ENCODE measurements at regions not wholly inside any gene's neighbourhood (a gene's known extent, or its start where the extent isn't known, plus 50 kb on each side); places are given as distances from the start of the nearest gene placed in this dataset.

DNA sequence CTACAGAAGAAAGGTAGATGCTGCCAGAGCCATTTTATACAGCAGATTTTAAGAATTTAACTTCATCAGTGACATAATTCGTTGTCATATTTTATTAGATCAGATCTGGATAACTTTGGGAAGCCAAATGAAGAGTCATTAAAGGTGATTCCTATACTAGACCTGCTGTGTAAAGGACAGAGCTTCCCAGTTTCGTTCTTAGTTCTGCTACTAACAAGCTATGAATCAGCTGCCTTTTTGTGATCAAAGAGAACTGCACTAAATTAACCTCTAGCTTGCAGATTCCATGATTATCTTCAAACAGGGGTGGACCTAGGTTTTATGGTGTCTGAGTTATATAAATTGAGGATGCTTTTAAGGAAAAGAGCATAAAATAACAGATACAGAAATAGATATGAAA is 926.5 kb upstream of the ACVR2A start:
- Histone ChIP-seq H3K27ac (no peak overlapping the region), H3K9me3 (ENCODE audit: severe bottlenecking) (no peaks in the 10 kb centered on the region), H3K36me3 (no peaks in the 10 kb centered on the region), H3K4me3 (ENCODE audit: low read depth, low read length) (no peak overlapping the region), H3K27me3 (ENCODE audit: insufficient read depth, low read depth, severe bottlenecking) (no peaks in the 10 kb centered on the region)
- TF ChIP-seq, protein P1, sequence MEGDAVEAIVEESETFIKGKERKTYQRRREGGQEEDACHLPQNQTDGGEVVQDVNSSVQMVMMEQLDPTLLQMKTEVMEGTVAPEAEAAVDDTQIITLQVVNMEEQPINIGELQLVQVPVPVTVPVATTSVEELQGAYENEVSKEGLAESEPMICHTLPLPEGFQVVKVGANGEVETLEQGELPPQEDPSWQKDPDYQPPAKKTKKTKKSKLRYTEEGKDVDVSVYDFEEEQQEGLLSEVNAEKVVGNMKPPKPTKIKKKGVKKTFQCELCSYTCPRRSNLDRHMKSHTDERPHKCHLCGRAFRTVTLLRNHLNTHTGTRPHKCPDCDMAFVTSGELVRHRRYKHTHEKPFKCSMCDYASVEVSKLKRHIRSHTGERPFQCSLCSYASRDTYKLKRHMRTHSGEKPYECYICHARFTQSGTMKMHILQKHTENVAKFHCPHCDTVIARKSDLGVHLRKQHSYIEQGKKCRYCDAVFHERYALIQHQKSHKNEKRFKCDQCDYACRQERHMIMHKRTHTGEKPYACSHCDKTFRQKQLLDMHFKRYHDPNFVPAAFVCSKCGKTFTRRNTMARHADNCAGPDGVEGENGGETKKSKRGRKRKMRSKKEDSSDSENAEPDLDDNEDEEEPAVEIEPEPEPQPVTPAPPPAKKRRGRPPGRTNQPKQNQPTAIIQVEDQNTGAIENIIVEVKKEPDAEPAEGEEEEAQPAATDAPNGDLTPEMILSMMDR (IDR thresholded peaks at IDR 0.05; ENCODE audit: low read depth, low read length): no peak
- no peak for DNase-seq

DNA sequence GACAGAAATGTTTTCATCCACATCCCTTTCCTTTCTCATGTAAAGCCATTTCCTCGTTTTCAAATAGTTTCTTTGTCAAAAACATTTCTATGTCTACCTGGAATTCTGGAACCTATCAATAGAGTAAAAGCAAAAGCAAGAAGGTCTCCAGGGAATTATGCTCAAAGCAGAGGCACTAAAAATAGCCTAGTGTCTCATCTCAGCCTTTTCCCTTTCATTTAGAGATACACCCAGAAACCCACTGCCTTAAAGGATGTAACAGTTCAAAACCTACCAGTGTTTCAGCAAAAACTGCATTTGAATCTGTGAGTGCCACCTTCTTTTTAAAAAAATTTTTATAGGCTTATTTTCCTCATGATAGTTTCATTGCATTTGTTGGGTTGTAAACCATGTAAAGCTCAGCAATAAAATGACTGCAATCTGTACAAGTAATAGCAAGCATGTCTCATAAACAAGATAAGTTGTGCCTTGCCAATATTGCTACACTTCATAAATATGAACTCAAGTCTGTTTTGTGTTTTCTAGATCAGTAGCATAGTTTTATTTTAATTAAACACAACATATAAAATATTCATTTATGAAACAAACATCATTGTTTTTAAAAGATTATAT is 927.3 kb upstream of the ACVR2A start:
- no peaks in the 10 kb centered on the region for H3K36me3 ChIP-seq
- H3K9me3 ChIP-seq (ENCODE audit: severe bottlenecking): no peaks in the 10 kb centered on the region
- DNase-seq: no peak
- no peaks in the 10 kb centered on the region for H3K27me3 ChIP-seq (ENCODE audit: insufficient read depth, low read depth, severe bottlenecking)
- H3K27ac ChIP-seq: no peak overlapping the region
- no peak overlapping the region for H3K4me3 ChIP-seq (ENCODE audit: low read depth, low read length)
- TF ChIP-seq, protein P1 (IDR thresholded peaks at IDR 0.05; ENCODE audit: low read depth, low read length): no peak

DNA sequence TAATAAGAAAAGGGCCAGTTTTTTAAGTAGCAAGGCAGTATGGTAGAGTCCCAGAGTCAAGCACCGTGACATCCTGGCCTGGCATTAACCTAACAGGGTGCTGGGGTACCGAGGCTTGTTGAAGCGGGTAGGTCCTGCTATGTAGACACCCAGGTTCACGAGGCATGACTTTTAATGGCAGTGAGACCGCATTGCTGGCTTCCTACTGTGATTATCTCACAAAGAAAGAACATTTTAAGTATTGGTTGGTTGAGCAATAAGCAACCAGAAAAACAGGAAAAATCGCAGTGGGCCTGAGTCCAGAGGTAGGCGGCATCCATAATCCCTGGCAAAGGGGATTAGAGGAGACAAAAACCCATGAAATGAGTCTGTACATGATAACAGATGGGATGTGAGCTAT is 927.9 kb upstream of the ACVR2A start:
- Histone ChIP-seq H3K4me3 (ENCODE audit: low read depth, low read length) (no peak overlapping the region), H3K27ac (no peak overlapping the region), H3K27me3 (ENCODE audit: insufficient read depth, low read depth, severe bottlenecking) (no peaks in the 10 kb centered on the region), H3K9me3 (ENCODE audit: severe bottlenecking) (no peaks in the 10 kb centered on the region), H3K36me3 (no peaks in the 10 kb centered on the region)
- TF ChIP-seq, protein P1 (IDR thresholded peaks at IDR 0.05; ENCODE audit: low read depth, low read length): no peak
- peak; percentile 34 for DNase-seq

DNA sequence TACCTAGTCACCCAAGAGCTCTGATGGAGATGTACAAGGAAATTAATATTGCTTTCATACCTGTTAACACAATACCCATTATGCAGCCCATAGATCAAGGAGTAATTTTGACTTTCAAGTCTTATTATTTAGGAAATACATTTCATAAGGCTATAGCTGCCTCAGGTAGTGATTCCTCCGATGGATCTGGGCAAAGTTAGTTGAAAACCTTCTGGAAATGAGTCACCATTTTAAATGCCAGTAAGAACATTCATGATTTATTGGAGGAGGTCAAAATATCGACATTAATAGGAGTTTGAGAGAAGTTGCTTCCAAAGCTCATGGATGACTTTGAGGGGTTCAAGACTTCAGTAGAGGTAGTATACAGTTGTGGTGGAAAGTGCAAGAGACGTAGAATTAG is 931.4 kb upstream of the ACVR2A start:
- Histone ChIP-seq H3K27me3 (ENCODE audit: insufficient read depth, low read depth, severe bottlenecking) (no peaks in the 10 kb centered on the region), H3K27ac (no peak overlapping the region), H3K9me3 (ENCODE audit: severe bottlenecking) (no peaks in the 10 kb centered on the region), H3K36me3 (no peaks in the 10 kb centered on the region), H3K4me3 (ENCODE audit: low read depth, low read length) (no peak overlapping the region)
- TF ChIP-seq, protein P1 (IDR thresholded peaks at IDR 0.05; ENCODE audit: low read depth, low read length): no peak
- DNase-seq: no peak

DNA sequence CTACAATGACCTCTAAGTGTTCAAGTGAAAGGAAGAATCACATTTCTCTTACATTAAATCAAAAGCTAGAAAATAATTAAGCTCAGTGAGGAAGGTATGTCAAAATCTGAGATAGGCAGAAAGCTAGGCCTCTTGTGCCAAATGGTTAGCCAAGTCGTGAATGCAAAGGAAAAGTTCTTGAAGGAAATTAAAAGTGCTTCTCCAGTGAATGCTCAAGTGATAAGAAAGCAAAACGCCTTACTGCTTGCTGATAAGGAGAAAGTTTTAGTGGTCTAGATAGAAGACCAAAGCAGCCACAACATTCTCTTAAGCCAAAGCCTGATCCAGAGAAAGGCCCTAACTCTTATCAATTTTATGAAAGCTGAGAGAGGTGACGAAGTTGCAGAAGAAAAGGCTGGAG is 932.3 kb upstream of the ACVR2A start:
- TF ChIP-seq, protein P1 (IDR thresholded peaks at IDR 0.05; ENCODE audit: low read depth, low read length): no peak
- Histone ChIP-seq H3K27ac (no peak overlapping the region), H3K36me3 (no peaks in the 10 kb centered on the region), H3K9me3 (ENCODE audit: severe bottlenecking) (no peaks in the 10 kb centered on the region), H3K4me3 (ENCODE audit: low read depth, low read length) (no peak overlapping the region), H3K27me3 (ENCODE audit: insufficient read depth, low read depth, severe bottlenecking) (no peaks in the 10 kb centered on the region)
- no peak for DNase-seq

DNA sequence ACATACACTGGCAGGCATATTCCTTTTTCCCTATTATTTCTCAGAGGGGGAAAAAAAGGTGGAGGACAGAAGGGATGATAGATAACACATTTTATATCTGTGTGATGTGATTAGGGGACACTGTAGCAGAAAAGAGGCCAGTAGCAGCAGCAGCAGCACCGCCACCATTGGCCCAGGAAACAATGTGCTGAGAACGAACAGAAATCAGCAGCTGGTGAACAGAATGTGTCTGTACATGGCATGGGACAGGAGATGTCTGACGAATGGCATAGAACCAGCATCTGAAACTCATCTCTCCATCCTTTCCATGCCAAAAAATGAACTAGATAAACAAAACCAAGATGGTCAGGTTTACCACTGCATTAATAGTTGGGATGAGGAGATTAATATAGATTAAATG is 936.1 kb upstream of the ACVR2A start:
- TF ChIP-seq, protein P1 (IDR thresholded peaks at IDR 0.05; ENCODE audit: low read depth, low read length): no peak
- no peaks in the 10 kb centered on the region for H3K27me3 ChIP-seq (ENCODE audit: insufficient read depth, low read depth, severe bottlenecking)
- H3K36me3 ChIP-seq: no peaks in the 10 kb centered on the region
- H3K4me3 ChIP-seq (ENCODE audit: low read depth, low read length): no peak overlapping the region
- no peaks in the 10 kb centered on the region for H3K9me3 ChIP-seq (ENCODE audit: severe bottlenecking)
- H3K27ac ChIP-seq: no peak overlapping the region
- DNase-seq: no peak

All from WERI-Rb-1 (cell line).